ENCODE measurements at regions not wholly inside any gene's neighbourhood (a gene's known extent, or its start where the extent isn't known, plus 50 kb on each side); places are given as distances from the start of the nearest gene placed in this dataset.

- H3K9me3 Mint-ChIP-seq, result peaks cover 6 to 24% (median 6%) of the 10 kb centered on the region in 3 donors
These were observed 63.7 kb upstream of the FAM110C start for GRCh38 chr2:109998-110397.

GRCh38 chr2:108920-109809, 62.9 kb upstream of the FAM110C start:
- Mint-ChIP-seq H3K4me1 (no peaks in the 10 kb centered on the region), H3K36me3 (peaks cover 4% of the 10 kb centered on the region), H3K9me3 (peaks cover 6 to 25% (median 9%) of the 10 kb centered on the region in 3 donors), H3K27me3 (peaks cover 10% of the 10 kb centered on the region), H3K27ac (no peak overlapping the region), H3K4me3 (no peak overlapping the region)

More at GRCh38 chr2:109998-110397, 63.7 kb upstream of the FAM110C start:
- peaks cover 12% of the 10 kb centered on the region for H3K27me3 Mint-ChIP-seq
- no peak overlapping the region for H3K4me3 Mint-ChIP-seq
- H3K36me3 Mint-ChIP-seq, result peaks cover 3% of the 10 kb centered on the region
- H3K27ac Mint-ChIP-seq, result no peak overlapping the region
- H3K4me1 Mint-ChIP-seq, result no peaks in the 10 kb centered on the region

DNA sequence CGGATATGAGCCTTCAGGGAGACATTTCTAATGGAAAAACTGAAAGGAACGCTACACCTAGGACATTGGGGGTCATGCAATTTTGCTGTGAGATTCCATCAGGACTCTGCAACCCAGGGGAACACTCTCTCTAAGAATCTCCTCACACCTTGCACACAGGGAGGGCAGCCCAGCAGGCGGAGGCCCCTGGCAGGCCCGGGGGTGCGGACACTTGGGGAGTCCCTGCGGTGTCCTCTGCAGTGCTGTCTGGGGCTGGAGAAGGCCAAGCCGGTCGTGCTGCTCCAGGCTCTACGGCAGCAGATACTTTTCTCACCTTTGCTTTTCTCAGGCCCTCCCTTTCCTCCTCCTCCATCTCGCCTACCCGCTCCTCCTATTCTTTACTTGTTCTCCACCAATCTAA, 54.7 kb upstream of the FAM110C start:
- Mint-ChIP-seq H3K4me3 (no peak overlapping the region), H3K4me1 (no peaks in the 10 kb centered on the region), H3K27me3 (no peaks in the 10 kb centered on the region), H3K36me3 (peaks cover 5% of the 10 kb centered on the region), H3K9me3 (peaks cover 5 to 13% (median 12%) of the 10 kb centered on the region in 3 donors), H3K27ac (peak overlapping the region in 1 of 3 donors; percentile 26)
